Activated CD8-positive, alpha-beta T cell treated with anti-CD3 and anti-CD28 coated beads, Interleukin-2, amount 10 ng/mL, durations not matched to agents 7 days and 5 days (primary cell): ENCODE measurements at regions not wholly inside any gene's neighbourhood (a gene's known extent, or its start where the extent isn't known, plus 50 kb on each side); places are given as distances from the start of the nearest gene placed in this dataset.
"Not testable (repeated sequence)": the region's sequence is repeated elsewhere in the genome, so short reads cannot be mapped to it uniquely, and the experiment has no call there.

ENCODE experiments used
- ATAC-seq: fragments of 150-1000 bp; cut with Tn5 transposase; one replicate; pipeline ENCODE4 v1.10.0; 2021; ENCODE audit warnings: moderate library complexity
- CTCF ChIA-PET: fragments of 350-600 bp; sonication (Branson Sonifier 250); formaldehyde crosslinking; loops from one replicate; lab custom pipeline; 2021; ENCODE audit warnings: antibody characterized with exemption; lab: Charles Lee
- POLR2A ChIA-PET: fragments of 350-600 bp; sonication (Branson Sonifier 250); formaldehyde crosslinking; loops from one replicate; lab custom pipeline; 2021; ENCODE audit warnings: antibody characterized with exemption; lab: Charles Lee
- DNase-seq: peaks from one replicate; pipeline ENCODE4 v3.0.0-alpha.2; 2020
- H3K27ac Mint-ChIP-seq: one replicate; pipeline ENCODE4 v1.8.0; 2021; ENCODE audit warnings: mild to moderate bottlenecking, mixed read lengths
- H3K27me3 Mint-ChIP-seq: one replicate; pipeline ENCODE4 v1.8.0; 2021; ENCODE audit warnings: low read depth, mixed read lengths
- H3K36me3 Mint-ChIP-seq: one replicate; pipeline ENCODE4 v1.8.0; 2021; ENCODE audit warnings: low read depth, mixed read lengths
- H3K4me1 Mint-ChIP-seq: one replicate; pipeline ENCODE4 v1.8.0; 2021; ENCODE audit warnings: low read depth, mixed read lengths
- H3K4me3 Mint-ChIP-seq: one replicate; pipeline ENCODE4 v1.8.0; 2021; ENCODE audit warnings: mild to moderate bottlenecking, mixed read lengths
- H3K9me3 Mint-ChIP-seq: one replicate; pipeline ENCODE4 v1.8.0; 2022; ENCODE audit warnings: mixed read lengths; ENCODE audit not compliant: insufficient read depth

- POLR2A ChIA-PET: no interaction called here
- no peaks in the 10 kb centered on the region for H3K9me3 Mint-ChIP-seq
Measured at GRCh38 chrX:3526731-3527130, 180.3 kb upstream of the MXRA5 start.

GRCh38 chrX:3526071-3526470, 179.6 kb upstream of the MXRA5 start:
- CTCF ChIA-PET: no interaction called here
- Mint-ChIP-seq H3K9me3 (no peaks in the 10 kb centered on the region), H3K27ac (no peak overlapping the region), H3K27me3 (no peaks in the 10 kb centered on the region), H3K36me3 (no peaks in the 10 kb centered on the region), H3K4me1 (no peaks in the 10 kb centered on the region), H3K4me3 (no peak overlapping the region)
- DNase-seq (no peak), ATAC-seq (no peak)
- POLR2A ChIA-PET: no interaction called here

More at GRCh38 chrX:3526731-3527130, 180.3 kb upstream of the MXRA5 start:
- no peaks in the 10 kb centered on the region for H3K27me3 Mint-ChIP-seq
- no peak overlapping the region for H3K4me3 Mint-ChIP-seq
- no peaks in the 10 kb centered on the region for H3K4me1 Mint-ChIP-seq
- H3K27ac Mint-ChIP-seq: no peak overlapping the region
- no peaks in the 10 kb centered on the region for H3K36me3 Mint-ChIP-seq
- CTCF ChIA-PET: no interaction called here
- DNase-seq (no peak), ATAC-seq (no peak)

- CTCF ChIA-PET: no interaction called here
Measured at GRCh38 chrX:3522101-3522650, 175.7 kb upstream of the MXRA5 start.

GRCh38 chrX:3521396-3521795, 174.9 kb upstream of the MXRA5 start:
- POLR2A ChIA-PET: no interaction called here
- H3K27me3 Mint-ChIP-seq: no peaks in the 10 kb centered on the region
- CTCF ChIA-PET: no interaction called here
- H3K27ac Mint-ChIP-seq: no peak overlapping the region
- no peaks in the 10 kb centered on the region for H3K9me3 Mint-ChIP-seq
- no peak for DNase-seq
- H3K4me3 Mint-ChIP-seq: no peak overlapping the region
- no peak for ATAC-seq
- H3K36me3 Mint-ChIP-seq: no peaks in the 10 kb centered on the region
- H3K4me1 Mint-ChIP-seq: no peaks in the 10 kb centered on the region

More at GRCh38 chrX:3522101-3522650, 175.7 kb upstream of the MXRA5 start:
- Mint-ChIP-seq H3K27ac (no peak overlapping the region), H3K4me3 (no peak overlapping the region), H3K36me3 (no peaks in the 10 kb centered on the region), H3K9me3 (no peaks in the 10 kb centered on the region), H3K27me3 (no peaks in the 10 kb centered on the region), H3K4me1 (no peaks in the 10 kb centered on the region)
- POLR2A ChIA-PET: no interaction called here
- no peak for ATAC-seq
- no peak for DNase-seq

GRCh38 chrX:3520982-3521381, 174.5 kb upstream of the MXRA5 start:
- no peaks in the 10 kb centered on the region for H3K27me3 Mint-ChIP-seq
- no peak for ATAC-seq
- POLR2A ChIA-PET: no interaction called here

GRCh38 chrX:3520458-3520857, 174.0 kb upstream of the MXRA5 start:
- Mint-ChIP-seq H3K27ac (no peak overlapping the region), H3K27me3 (no peaks in the 10 kb centered on the region)
- CTCF ChIA-PET: no interaction called here

More at GRCh38 chrX:3520982-3521381, 174.5 kb upstream of the MXRA5 start:
- no peaks in the 10 kb centered on the region for H3K9me3 Mint-ChIP-seq
- no peak for DNase-seq
- H3K4me3 Mint-ChIP-seq: no peak overlapping the region
- CTCF ChIA-PET: no interaction called here
- no peak overlapping the region for H3K27ac Mint-ChIP-seq
- H3K36me3 Mint-ChIP-seq: no peaks in the 10 kb centered on the region
- H3K4me1 Mint-ChIP-seq: no peaks in the 10 kb centered on the region

GRCh38 chrX:3519384-3519783, 172.9 kb upstream of the MXRA5 start:
- CTCF ChIA-PET, POLR2A ChIA-PET, H3K27ac Mint-ChIP-seq, H3K4me1 Mint-ChIP-seq, H3K36me3 Mint-ChIP-seq, ATAC-seq, H3K4me3 Mint-ChIP-seq, H3K9me3 Mint-ChIP-seq, DNase-seq, H3K27me3 Mint-ChIP-seq: not testable (repeated sequence)

More at GRCh38 chrX:3520458-3520857, 174.0 kb upstream of the MXRA5 start:
- POLR2A ChIA-PET: no interaction called here
- ATAC-seq (no peak), DNase-seq (no peak)
- Mint-ChIP-seq H3K36me3 (no peaks in the 10 kb centered on the region), H3K4me3 (no peak overlapping the region), H3K4me1 (no peaks in the 10 kb centered on the region), H3K9me3 (no peaks in the 10 kb centered on the region)

GRCh38 chrX:3518870-3519269, 172.4 kb upstream of the MXRA5 start:
- Mint-ChIP-seq H3K4me3 (no peak overlapping the region), H3K27me3 (no peaks in the 10 kb centered on the region), H3K36me3 (no peaks in the 10 kb centered on the region), H3K9me3 (no peaks in the 10 kb centered on the region), H3K4me1 (no peaks in the 10 kb centered on the region), H3K27ac (no peak overlapping the region)
- ATAC-seq (no peak), DNase-seq (no peak)
- ChIA-PET CTCF (no interaction called here), POLR2A (no interaction called here)

- DNase-seq (no peak), ATAC-seq (no peak)
- ChIA-PET CTCF (no interaction called here), POLR2A (no interaction called here)
- Mint-ChIP-seq H3K4me3 (no peak overlapping the region), H3K36me3 (no peaks in the 10 kb centered on the region), H3K27me3 (no peaks in the 10 kb centered on the region), H3K27ac (no peak overlapping the region), H3K4me1 (no peaks in the 10 kb centered on the region), H3K9me3 (no peaks in the 10 kb centered on the region)
Measured at GRCh38 chrX:3516051-3516541, 169.6 kb upstream of the MXRA5 start.

- Mint-ChIP-seq H3K4me3 (no peak overlapping the region), H3K4me1 (no peaks in the 10 kb centered on the region), H3K27me3 (no peaks in the 10 kb centered on the region), H3K9me3 (no peaks in the 10 kb centered on the region), H3K27ac (no peak overlapping the region), H3K36me3 (no peaks in the 10 kb centered on the region)
- ChIA-PET POLR2A (no interaction called here), CTCF (no interaction called here)
- DNase-seq (no peak), ATAC-seq (no peak)
Measured at GRCh38 chrX:3514996-3515395, 168.5 kb upstream of the MXRA5 start.

GRCh38 chrX:3512150-3512549, 165.7 kb upstream of the MXRA5 start:
- CTCF ChIA-PET, H3K4me3 Mint-ChIP-seq, H3K27ac Mint-ChIP-seq, DNase-seq, POLR2A ChIA-PET, H3K4me1 Mint-ChIP-seq, H3K9me3 Mint-ChIP-seq, H3K27me3 Mint-ChIP-seq, ATAC-seq, H3K36me3 Mint-ChIP-seq: not testable (repeated sequence)

GRCh38 chrX:3509934-3510333, 163.5 kb upstream of the MXRA5 start:
- Mint-ChIP-seq H3K9me3 (no peaks in the 10 kb centered on the region), H3K4me3 (no peak overlapping the region), H3K4me1 (no peaks in the 10 kb centered on the region), H3K27me3 (no peaks in the 10 kb centered on the region), H3K36me3 (no peaks in the 10 kb centered on the region), H3K27ac (no peak overlapping the region)
- POLR2A ChIA-PET: no interaction called here
- ATAC-seq (no peak), DNase-seq (no peak)
- CTCF ChIA-PET: no interaction called here

- H3K4me3 Mint-ChIP-seq: no peak overlapping the region
- ATAC-seq: no peak
- CTCF ChIA-PET: no interaction called here
- no peaks in the 10 kb centered on the region for H3K4me1 Mint-ChIP-seq
- no peak overlapping the region for H3K27ac Mint-ChIP-seq
- POLR2A ChIA-PET: no interaction called here
- no peak for DNase-seq
- H3K27me3 Mint-ChIP-seq: no peaks in the 10 kb centered on the region
- H3K36me3 Mint-ChIP-seq: no peaks in the 10 kb centered on the region
- H3K9me3 Mint-ChIP-seq: no peaks in the 10 kb centered on the region
Measured at GRCh38 chrX:3504916-3505315, 158.5 kb upstream of the MXRA5 start.
